GM21619 (cell line): ENCODE measurements at regions not wholly inside any gene's neighbourhood (a gene's known extent, or its start where the extent isn't known, plus 50 kb on each side); places are given as distances from the start of the nearest gene placed in this dataset.
"Not testable (repeated sequence)": the region's sequence is repeated elsewhere in the genome, so short reads cannot be mapped to it uniquely, and the experiment has no call there.

ENCODE experiments used
- ATAC-seq: cut with Tn5 transposase; IDR thresholded peaks from one replicate; pipeline ENCODE4 v1.9.1; 2021; ENCODE audit not compliant: unreplicated experiment

DNA sequence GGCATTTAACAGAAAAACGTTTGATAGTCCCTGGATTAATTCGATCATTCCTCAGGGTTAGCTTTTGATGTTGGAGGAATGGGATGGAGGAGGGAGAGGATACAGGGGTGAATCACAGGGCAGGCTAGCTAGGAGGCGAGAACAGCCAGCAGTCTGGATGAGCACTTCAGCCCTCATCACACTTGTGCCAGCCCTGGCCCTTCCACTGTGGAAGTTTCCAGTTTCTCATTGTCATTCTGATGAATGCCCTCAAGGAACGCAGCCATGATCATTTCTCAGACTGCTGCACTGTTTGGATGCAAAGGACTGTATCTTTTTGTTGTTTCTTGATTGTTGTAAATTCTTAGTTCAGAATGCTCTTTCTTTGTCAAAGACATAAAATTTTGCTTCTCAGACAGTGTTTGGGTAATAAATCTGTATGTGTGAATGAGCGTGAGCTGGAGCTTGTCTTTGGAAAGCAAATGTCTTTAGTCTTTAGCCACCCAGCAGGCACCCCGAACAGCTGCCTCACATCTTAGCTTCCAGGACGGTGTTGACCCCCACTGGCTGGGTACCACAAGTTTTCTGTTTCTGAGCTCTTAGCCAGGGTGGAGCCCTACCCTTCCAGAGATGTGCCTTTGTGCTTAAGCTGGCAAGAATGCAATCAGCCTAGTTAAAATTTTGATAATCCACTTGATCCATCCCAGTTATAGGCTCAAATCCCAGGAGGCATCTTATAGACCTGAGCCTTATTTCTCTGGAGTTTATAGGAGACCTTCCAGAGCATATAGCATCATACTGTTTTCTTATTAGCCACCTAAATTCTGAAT, 121.1 kb downstream of the PDCD6IP start:
- ATAC-seq = no peak

DNA sequence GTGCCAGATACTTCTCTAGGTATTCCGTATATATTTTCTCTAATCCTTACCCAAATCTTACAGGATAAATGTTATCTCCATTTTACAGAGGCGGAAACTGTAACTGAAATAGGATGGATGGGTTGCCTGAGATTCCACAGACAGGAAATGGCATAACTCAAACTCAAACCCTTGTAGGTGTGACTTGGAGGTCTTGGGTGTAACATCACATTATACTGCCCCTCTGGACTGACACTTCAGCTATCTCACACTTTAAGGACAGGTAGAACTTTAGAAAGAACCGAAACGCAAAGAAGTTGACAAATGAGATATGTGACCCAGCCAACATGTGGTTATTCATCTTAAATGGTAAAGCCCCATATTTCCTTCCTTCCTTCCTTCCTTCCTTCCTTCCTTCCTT, 122.1 kb downstream of the PDCD6IP start:
- ATAC-seq = no peak

DNA sequence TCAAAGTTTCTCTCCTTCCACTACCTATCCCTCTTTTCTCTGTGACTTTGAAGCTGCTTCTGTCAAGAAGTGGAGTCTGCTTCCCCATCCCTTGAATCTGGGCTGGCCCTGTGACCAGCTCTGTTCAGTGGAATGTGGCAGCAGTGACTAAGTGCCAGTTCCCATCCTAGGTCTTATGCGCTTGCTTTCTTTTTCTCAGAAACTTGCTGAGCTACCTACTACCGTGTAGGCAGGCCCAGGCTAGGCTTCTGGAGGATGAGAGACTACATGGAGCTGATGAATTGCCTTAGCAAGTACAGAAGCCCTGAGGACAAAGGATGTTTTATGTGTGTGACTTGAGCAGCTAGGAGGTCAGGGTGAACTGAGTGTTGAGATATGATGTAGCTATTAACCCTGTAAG, 123.2 kb downstream of the PDCD6IP start:
- ATAC-seq = no peak

DNA sequence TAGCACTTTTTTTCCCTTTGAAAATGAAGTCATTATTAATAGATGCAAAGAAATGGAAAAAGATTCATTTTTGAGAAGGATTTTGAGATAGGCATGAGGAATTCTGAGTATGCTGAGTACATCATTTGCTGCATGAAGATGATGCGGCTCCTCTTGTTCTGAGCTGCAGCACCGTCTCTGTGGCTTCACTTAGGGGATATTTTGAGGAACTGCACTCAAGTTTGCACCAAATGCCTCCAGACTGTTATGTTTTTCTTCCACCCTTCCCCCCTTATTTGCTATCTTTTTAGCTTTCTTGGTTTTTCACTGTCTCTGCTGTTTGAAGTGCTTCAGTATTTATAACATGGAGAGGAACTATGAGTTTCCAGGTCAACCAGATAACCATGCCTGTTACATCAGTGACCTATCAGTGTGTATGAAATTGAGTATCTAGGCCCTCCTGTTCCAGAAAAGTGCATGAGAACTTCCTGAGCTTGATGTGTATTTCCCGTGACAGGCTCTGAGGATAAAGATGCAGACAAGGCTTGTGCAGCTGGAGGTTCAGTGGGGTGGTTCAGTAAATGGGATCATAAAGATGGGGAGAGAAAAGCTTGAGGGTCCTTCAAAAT, 128.7 kb downstream of the PDCD6IP start:
- no peak for ATAC-seq

DNA sequence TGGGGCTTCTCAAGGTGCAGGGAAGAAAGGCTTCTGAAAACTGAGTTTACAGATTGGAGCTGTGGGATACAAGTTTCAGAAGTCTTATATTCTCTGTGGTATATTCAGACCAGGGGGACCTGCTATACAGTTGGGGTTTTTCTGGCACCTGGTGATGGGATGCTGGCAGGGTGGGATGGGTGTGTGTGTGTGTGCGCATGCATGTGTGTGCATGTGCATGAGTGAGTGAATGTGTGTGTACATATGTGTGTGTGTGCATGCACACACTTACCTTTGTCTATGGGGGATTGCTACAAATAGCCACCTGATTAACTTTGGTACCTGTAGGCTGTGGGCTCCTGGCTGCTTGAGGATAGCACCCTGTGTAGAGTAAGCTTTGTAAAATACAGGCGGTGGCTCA, 131.4 kb downstream of the PDCD6IP start:
- ATAC-seq = no peak

DNA sequence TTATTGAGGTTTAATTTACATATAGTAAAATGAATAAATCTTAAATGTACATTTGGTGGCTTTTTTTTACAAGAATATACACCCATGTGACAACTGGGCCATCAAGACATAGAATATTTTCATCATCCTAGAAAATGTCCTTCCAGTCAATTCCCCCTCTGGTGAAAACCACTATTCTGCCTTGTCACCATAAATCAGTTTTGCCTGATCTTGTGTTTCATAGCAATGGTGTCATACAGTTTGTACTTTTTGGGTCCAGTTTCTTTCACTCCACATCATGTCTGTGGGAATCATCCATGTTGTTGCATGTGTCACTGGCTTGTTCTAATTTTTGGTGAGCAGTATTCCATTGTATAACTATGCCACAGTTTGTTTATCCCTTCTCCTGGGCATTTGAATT, 133.1 kb downstream of the PDCD6IP start:
- no peak for ATAC-seq

DNA sequence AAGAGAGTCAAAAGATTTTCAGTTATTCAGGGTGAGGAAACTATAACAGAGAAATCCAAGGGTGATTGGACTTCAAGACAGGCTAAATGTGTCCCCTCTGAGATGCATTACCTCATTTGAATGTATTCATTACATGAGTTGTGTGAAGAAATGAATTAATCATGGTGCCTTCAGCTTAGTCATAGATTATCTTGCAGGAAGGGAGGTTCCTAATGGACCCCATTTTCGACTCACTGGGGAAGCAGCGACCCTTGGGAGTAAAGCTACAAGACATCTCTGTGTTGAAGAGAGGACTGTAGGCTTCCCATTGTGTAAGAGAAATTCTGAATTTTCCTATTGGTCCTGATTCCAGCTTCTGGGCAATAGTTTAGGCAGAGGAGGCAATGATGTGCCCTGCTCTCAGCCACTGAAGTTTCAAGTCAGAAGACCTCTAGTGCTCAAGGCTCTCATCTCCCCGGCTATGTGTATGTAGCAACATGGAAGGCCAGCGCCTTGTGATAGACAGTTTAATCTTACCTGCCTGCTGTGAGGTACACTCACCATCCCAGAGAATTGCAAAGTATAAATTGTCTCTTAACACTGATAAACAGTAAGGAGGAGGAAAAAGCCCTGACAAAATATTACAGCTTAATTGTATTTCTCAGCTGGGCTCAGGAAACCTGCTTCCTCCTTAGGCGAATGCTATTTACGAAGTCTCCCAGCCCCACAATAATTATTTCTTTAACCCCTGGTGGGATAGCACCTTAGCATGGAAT, 133.8 kb downstream of the PDCD6IP start:
- ATAC-seq = no peak

DNA sequence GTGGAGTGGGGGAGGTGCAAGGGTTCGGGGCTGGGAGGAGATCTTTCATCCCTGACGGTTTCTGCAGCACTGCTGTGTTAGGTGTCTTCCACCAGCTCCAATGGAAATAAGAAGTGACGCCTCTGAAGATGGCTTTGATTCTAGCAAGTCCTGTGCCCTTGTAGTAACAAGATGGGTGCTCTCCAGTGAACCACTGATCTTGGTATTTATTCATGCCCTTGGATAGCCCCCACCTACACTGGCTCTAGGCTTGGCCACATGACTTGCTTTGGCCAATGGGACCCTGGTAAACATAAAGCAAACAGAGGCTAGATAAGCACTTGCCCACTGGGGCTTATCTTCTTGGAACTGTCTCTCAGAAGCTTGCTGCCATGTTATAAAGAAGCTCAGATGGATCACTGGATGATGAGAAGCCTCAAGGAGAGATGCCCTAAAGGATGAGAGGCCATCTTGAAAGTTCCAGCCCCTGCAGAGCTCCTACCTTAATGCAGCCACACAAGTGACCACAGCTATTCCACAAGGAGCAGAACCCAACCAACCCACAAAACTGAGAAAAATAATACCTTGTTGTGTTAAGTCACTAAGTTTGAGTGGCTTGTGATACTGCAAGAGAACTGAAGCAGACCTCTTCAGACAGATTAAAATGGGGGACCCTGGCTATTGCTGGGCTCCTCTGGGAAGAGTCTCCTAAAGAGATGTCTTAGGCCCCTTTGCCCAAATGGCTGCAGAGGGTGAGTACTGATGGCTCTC, 137.9 kb downstream of the PDCD6IP start:
- ATAC-seq = no peak

DNA sequence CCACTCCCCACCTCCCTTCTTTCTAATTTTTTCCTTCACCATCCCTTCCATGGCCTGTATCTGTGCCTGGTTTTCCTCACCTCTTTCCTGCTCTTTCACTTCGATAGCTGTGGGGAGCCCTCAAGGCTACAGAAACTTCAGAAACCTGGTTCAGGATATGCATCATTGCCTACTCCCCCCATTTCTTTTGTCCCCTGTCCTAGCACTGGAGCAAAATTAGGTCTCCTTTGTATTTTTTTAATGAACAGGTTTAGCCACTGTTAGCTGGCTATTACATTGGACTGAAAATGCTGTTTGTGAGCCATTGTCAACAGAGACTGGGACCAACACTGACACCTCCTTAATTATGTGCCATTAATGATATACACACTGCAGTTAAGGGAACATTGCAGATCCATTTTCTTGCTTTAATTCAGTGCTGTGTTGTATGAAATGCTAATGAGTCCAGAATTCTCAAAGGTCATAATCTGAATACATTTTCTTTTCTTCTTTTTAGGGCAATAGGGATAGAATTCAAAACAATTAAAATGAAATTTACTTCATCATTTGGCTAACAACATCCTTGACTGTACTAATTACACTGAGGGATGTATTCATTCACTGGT, 138.6 kb downstream of the PDCD6IP start:
- ATAC-seq = no peak

DNA sequence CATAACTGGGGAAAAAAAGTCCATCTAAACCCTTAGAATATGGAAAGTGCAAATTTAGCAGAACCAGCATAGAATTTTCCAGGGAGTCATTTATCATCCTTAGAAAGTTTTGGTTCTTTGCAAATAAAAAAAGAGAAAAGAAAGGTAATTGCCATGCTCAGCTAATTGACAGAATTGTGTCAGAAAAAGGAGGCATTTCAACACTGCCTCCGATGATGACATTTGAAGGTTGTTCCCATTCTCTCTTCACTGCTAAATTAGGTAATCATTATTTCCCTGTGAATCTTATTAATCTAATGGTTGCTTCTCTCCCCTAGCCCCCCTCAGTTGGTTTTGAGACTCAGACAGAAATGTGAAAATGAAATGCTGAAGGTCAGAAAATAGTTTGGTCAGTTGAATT, 139.2 kb downstream of the PDCD6IP start:
- no peak for ATAC-seq

DNA sequence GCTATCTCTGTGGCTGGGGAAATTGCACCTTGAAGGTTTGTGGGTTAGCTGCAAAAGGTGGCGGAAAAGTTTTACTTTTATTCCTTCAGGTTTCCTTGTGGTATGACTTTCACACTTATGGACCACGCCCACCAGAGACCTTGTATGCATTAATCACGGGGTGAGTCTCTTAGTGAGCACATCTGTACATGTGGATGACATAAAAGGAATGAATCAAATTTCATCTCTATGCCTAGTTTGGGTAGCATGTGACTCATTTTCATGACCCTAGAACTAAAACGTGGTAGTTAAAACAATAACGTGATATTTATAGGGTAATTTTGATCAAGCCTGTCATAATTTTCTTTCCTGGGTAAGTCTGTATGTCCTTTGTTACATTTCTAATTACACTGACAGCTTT, 141.7 kb downstream of the PDCD6IP start:
- ATAC-seq = no peak

DNA sequence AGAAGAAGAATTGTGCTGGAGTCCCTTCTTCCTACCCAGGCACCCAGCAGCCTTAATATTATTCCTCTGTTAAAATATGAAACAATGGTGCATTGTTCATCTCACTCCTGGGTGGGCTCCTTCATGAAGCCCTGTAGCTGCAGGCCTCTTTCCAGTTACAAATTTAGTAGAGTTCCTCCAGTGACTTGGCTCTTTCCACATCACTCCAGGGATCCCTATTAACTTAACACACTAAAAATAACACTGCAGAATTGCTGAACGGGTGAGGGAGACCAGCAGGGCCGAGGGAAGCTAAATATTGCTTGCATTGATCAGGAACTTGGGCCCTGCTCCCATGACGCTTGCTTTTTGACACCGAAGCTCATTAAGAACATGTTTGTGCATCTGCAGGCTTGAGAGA, 142.3 kb downstream of the PDCD6IP start:
- no peak for ATAC-seq

DNA sequence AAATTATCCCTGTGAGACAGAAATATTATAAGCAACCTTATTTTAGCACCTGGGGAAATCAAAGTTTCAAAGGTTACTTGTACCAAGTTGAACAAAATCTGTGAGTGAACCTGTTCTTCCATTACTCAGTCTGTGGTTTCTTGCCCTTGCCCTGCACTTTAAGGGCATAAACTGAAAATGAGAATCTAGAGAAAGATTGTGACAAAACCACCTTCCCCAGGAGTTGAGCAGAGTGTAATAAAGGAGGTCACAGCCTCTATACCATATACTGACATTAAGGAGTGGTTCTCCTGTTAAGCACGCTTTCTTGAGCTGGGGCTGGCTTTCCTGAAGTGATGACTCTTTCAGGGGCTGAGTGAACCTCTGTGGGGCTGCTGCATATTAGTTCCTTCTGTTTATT, 143.4 kb downstream of the PDCD6IP start:
- ATAC-seq = no peak

DNA sequence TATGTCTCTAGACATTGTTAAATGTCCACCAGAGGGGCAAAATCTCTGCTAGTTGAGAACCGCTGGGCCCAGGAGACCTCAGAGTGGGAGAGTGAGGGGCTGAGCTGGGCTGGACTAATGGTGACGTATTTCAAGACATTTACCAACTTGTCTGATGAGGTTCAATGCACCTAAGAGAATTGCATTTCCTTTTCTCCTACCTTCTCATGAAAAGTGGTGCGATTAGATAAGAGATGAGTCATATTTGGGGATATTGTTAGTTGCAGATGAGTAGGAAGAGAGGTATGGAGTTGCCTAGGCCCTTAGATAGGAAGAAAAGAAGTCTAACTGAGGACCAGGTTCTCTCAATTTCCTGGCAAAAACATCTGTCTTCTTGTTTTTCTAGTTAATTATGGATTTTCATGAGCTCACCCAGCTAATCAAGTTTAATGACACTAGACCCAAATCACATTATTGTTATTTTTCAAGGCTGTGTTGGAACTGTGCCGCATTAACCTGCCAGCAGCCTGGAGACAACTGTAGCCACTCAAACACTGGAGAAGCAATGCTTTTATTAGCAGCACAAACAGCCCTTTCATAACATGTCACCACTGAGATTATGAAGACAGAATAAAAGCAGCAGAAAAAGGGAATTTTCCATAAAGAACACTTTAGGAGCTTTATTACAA, 144.2 kb downstream of the PDCD6IP start:
- ATAC-seq = no peak

DNA sequence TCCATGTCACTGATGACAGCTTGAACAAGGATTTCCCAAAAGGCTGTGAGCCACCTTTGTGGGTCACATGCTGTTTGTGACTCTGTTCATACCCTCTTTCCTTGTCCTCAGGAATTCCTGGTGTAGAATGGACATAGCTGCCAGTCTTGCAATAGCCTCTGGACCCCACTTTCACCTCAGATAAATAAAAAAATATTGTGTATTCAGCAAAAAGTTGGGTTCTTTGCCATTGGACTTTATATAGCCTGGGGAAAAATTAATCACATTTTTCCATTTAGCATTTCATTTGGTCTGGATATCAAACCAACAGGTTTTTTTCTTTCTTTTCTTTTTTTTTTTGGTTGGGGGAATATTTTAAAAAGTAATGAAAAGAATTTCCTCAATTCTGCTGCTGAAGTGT, 144.8 kb downstream of the PDCD6IP start:
- ATAC-seq = no peak

DNA sequence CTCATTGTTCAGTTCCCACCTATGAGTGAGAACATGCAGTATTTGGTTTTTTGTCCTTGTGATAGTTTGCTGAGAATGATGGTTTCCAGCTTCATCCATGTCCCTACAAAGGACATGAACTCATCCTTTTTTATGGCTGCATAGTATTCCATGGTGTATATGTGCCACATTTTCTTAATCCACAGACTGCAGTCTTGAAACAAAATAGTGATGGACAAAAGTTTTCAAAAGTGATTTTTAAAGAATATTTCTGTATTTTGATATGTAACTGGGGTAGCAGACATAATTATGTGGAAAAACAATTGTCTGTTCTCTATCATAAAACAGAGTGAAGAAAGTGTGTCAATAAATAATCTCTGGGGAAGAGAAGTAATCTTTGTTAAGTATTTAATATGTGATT, 148.2 kb downstream of the PDCD6IP start:
- not testable (repeated sequence) for ATAC-seq

DNA sequence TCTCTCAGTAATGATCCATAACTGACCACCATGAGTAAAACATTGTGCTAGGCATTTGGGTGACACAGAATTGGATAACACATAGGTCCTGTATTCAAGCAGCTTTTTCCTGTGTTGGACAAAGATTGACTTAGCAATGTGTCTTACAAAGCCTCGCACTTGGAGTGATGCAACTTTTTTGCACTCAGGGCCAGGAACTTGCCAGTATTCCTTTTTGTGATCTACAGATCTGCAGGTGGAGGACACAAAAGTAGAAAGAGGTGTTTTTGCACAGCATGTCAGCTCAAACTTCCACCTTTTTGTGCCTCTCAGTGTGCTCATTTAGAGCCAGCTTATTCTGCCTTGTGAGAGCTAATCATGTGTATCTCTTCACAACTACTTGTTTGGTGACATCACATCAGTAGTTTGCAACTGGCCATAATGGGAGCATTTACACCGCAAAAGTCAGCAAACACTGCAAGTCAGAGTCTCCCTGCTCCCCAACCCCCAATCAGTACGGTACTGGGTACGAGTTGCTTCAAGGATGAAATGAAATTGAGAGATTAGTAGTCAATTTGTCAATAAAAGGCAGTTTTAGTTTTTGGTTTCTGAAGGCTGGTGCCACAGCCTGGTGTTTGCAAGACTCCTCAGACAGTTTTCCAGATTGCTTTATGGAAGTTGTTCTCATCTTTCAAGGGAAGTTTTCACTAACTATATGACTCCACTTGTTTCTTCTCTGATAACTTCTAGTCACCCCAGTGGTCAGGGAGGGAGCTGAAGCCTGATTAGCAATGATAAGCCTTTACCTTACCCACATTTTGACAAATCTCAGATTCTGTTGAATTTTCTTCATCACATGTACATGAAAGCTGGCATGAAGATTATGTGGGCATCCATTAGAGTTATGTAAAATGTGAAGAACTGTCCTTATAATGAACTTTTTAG, 149.1 kb downstream of the PDCD6IP start:
- no peak for ATAC-seq

DNA sequence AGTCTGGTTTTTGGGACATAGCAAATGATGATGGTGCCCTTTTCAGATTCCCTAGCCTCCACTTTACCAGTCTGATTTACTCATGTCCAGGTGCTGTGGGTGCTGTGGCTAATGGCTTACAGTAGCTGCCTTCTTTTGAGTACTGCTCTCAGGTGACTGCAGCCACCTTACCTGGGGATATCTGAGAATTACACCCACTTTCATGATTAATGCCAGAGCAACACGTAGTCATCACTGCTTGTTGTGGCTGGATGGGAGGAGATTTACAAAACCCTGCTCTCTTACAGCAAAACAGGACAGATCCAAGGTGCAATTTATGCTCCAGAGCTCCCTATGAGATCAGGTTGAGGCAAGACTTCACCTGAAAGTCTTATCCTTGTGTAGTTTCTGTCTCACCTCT, 150.6 kb downstream of the PDCD6IP start:
- no peak for ATAC-seq

DNA sequence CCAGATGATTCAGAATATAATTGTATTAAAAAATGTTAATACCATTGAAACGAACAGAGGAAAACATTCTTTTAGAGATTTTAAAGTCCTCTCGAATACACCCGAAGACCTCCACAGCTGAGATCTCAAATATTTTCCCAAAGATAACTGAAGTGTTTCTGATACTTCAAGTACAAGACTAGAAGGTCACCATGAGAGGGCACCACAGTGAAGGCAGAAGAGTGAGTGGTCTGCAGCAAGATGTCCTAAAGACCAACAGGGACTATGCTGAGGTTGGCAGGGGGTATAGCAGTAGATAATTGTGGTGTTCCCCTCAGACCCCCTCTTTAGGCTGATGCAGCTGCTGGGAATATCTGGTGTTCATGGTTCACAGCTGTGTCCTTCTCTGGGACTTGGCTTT, 156.5 kb downstream of the PDCD6IP start:
- no peak for ATAC-seq
